Esophagus squamous epithelium (tissue), 4 donors: ENCODE measurements at regions not wholly inside any gene's neighbourhood (a gene's known extent, or its start where the extent isn't known, plus 50 kb on each side); places are given as distances from the start of the nearest gene placed in this dataset.

Source experiments
- POLR2A ChIP-seq, 4 donors: fragments of 450-650 bp; IDR thresholded peaks; one replicate each; pipeline ENCODE4 v1.6.1; 2017; ENCODE audit warnings: antibody characterized with exemption in 4 of 4, mild to moderate bottlenecking in 4 of 4, moderate library complexity in 3 of 4
- TF ChIP-seq, protein P1 (sequence below), 6 experiments: fragments of 450-650 bp in 4 of 6; fragments of 200-600 bp in 2 of 6; sonication (generic) in 2 of 6; IDR thresholded peaks; one replicate each; pipeline ENCODE4 v1.5.1; 2016 to 2019; ENCODE audit warnings: antibody characterized with exemption in 6 of 6, mild to moderate bottlenecking in 4 of 6, moderate library complexity in 4 of 6

DNA sequence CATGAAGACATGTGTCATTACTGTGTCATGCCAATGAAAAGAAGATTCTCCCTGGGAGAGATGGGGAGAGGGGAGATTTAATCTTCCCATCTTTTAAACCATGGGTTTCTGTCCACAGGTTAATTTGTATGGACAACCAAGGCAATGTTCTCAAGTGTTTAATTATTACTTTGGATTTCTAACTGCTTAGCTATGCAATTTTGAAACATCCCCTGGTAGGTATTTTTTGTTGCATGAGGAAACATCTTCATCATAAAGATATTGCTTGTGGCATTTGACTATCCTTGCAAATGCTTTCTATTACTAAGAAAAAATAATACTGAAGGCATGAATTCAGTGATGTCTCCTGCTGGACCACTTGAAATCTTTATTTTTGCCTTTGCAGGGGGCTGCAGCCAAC is 326.6 kb upstream of the TPM1 start:
- TF ChIP-seq POLR2A (IDR thresholded peaks at IDR 0.05), result no peak
- TF ChIP-seq, protein P1, sequence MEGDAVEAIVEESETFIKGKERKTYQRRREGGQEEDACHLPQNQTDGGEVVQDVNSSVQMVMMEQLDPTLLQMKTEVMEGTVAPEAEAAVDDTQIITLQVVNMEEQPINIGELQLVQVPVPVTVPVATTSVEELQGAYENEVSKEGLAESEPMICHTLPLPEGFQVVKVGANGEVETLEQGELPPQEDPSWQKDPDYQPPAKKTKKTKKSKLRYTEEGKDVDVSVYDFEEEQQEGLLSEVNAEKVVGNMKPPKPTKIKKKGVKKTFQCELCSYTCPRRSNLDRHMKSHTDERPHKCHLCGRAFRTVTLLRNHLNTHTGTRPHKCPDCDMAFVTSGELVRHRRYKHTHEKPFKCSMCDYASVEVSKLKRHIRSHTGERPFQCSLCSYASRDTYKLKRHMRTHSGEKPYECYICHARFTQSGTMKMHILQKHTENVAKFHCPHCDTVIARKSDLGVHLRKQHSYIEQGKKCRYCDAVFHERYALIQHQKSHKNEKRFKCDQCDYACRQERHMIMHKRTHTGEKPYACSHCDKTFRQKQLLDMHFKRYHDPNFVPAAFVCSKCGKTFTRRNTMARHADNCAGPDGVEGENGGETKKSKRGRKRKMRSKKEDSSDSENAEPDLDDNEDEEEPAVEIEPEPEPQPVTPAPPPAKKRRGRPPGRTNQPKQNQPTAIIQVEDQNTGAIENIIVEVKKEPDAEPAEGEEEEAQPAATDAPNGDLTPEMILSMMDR (IDR thresholded peaks at IDR 0.05), result no peak
